ENCODE measurements at regions not wholly inside any gene's neighbourhood (a gene's known extent, or its start where the extent isn't known, plus 50 kb on each side); places are given as distances from the start of the nearest gene placed in this dataset.

- Histone ChIP-seq H3K9me3 (replicated peaks in 1 of 11) (no peaks in the 10 kb centered on the region), H3K27me3 (no peaks in the 10 kb centered on the region), H3K9ac (no peak overlapping the region), H3K4me1 (peaks cover 0 to 24% (median 16%) of the 10 kb centered on the region in 10 experiments; a peak in 15 of 20 replicates), H3K36me3 (no peaks in the 10 kb centered on the region), H4K20me1 (no peaks in the 10 kb centered on the region), H3K4me2 (no peak overlapping the region), H3K27ac (no peak overlapping the region), H3K4me3 (no peak overlapping the region)
- TF ChIP-seq Cebpa-rat (IDR thresholded peaks at IDR 0.05): no peak
Measured at GRCh38 chr3:59546522-59546921, 496.7 kb upstream of the CFAP20DC start.

GRCh38 chr3:59545374-59545773, 495.5 kb upstream of the CFAP20DC start:
- Histone ChIP-seq H3K36me3 (no peaks in the 10 kb centered on the region), H3K4me2 (no peak overlapping the region), H3K9me3 (replicated peaks in 1 of 11) (no peaks in the 10 kb centered on the region), H3K27me3 (no peaks in the 10 kb centered on the region), H3K9ac (no peak overlapping the region), H3K4me1 (peaks cover 0 to 24% (median 16%) of the 10 kb centered on the region in 10 experiments; a peak in 15 of 20 replicates), H3K27ac (no peak overlapping the region), H4K20me1 (no peaks in the 10 kb centered on the region), H3K4me3 (no peak overlapping the region)
- TF ChIP-seq Cebpa-rat (IDR thresholded peaks at IDR 0.05): no peak

GRCh38 chr3:59542276-59542675, 492.5 kb upstream of the CFAP20DC start:
- H3K36me3 ChIP-seq: no peaks in the 10 kb centered on the region
- H3K9me3 ChIP-seq (replicated peaks in 1 of 11): no peaks in the 10 kb centered on the region
- H3K4me1 ChIP-seq: peaks cover 0 to 17% (median 14%) of the 10 kb centered on the region in 10 experiments; a peak in 15 of 20 replicates
- no peak for TF ChIP-seq Cebpa-rat (IDR thresholded peaks at IDR 0.05)
- H4K20me1 ChIP-seq: no peaks in the 10 kb centered on the region
- H3K4me3 ChIP-seq: no peak overlapping the region
- no peak overlapping the region for H3K9ac ChIP-seq
- no peak overlapping the region for H3K27ac ChIP-seq
- no peaks in the 10 kb centered on the region for H3K27me3 ChIP-seq
- H3K4me2 ChIP-seq: peak overlapping the region in 9 of 11 experiments; percentile 6 to 61 (median 47); a peak in 16 of 22 replicates

GRCh38 chr3:59540696-59541095, 490.9 kb upstream of the CFAP20DC start:
- H3K9me3 ChIP-seq (replicated peaks in 1 of 11): no peaks in the 10 kb centered on the region
- H3K9ac ChIP-seq: no peak overlapping the region
- TF ChIP-seq Cebpa-rat (IDR thresholded peaks at IDR 0.05): no peak
- no peak overlapping the region for H3K4me3 ChIP-seq
- no peak overlapping the region for H3K4me2 ChIP-seq
- H3K36me3 ChIP-seq: no peaks in the 10 kb centered on the region
- H3K27me3 ChIP-seq: no peaks in the 10 kb centered on the region
- peaks cover 0 to 17% (median 14%) of the 10 kb centered on the region in 10 experiments; a peak in 15 of 20 replicates for H3K4me1 ChIP-seq
- H4K20me1 ChIP-seq: no peaks in the 10 kb centered on the region
- H3K27ac ChIP-seq: no peak overlapping the region

- no peak for TF ChIP-seq Cebpa-rat (IDR thresholded peaks at IDR 0.05)
- no peaks in the 10 kb centered on the region for H3K27me3 ChIP-seq
- H3K36me3 ChIP-seq: no peaks in the 10 kb centered on the region
- no peak overlapping the region for H3K27ac ChIP-seq
- no peak overlapping the region for H3K4me2 ChIP-seq
- H3K4me1 ChIP-seq: peaks cover 0 to 17% (median 14%) of the 10 kb centered on the region in 10 experiments; a peak in 15 of 20 replicates
- no peak overlapping the region for H3K4me3 ChIP-seq
- no peaks in the 10 kb centered on the region for H4K20me1 ChIP-seq
- H3K9me3 ChIP-seq (replicated peaks in 1 of 11): no peaks in the 10 kb centered on the region
- H3K9ac ChIP-seq: no peak overlapping the region
Measured at GRCh38 chr3:59540241-59540640, 490.4 kb upstream of the CFAP20DC start.

- Histone ChIP-seq H3K4me1 (peaks cover 0 to 17% (median 14%) of the 10 kb centered on the region in 10 experiments; a peak in 15 of 20 replicates), H3K9me3 (replicated peaks in 1 of 11) (no peaks in the 10 kb centered on the region), H3K27me3 (no peaks in the 10 kb centered on the region), H3K27ac (no peak overlapping the region), H3K4me3 (no peak overlapping the region), H4K20me1 (no peaks in the 10 kb centered on the region), H3K9ac (no peak overlapping the region), H3K4me2 (no peak overlapping the region), H3K36me3 (no peaks in the 10 kb centered on the region)
- TF ChIP-seq Cebpa-rat (IDR thresholded peaks at IDR 0.05): no peak
Measured at GRCh38 chr3:59538753-59539432, 489.1 kb upstream of the CFAP20DC start.

GRCh38 chr3:59535791-59536221, 486.0 kb upstream of the CFAP20DC start:
- TF ChIP-seq Cebpa-rat (IDR thresholded peaks at IDR 0.05): no peak
- no peak overlapping the region for H3K9ac ChIP-seq
- H3K27ac ChIP-seq: no peak overlapping the region
- no peaks in the 10 kb centered on the region for H3K36me3 ChIP-seq
- no peaks in the 10 kb centered on the region for H3K27me3 ChIP-seq
- no peaks in the 10 kb centered on the region for H4K20me1 ChIP-seq
- H3K4me1 ChIP-seq: no peaks in the 10 kb centered on the region
- no peaks in the 10 kb centered on the region for H3K9me3 ChIP-seq (replicated peaks in 1 of 11)
- no peak overlapping the region for H3K4me3 ChIP-seq
- H3K4me2 ChIP-seq: no peak overlapping the region

GRCh38 chr3:59531994-59532393, 482.2 kb upstream of the CFAP20DC start:
- Histone ChIP-seq H3K4me1 (no peaks in the 10 kb centered on the region), H3K9me3 (replicated peaks in 1 of 11) (no peaks in the 10 kb centered on the region), H3K27ac (no peak overlapping the region), H3K36me3 (no peaks in the 10 kb centered on the region), H3K4me3 (no peak overlapping the region), H3K9ac (no peak overlapping the region), H3K27me3 (no peaks in the 10 kb centered on the region), H3K4me2 (no peak overlapping the region), H4K20me1 (no peaks in the 10 kb centered on the region)
- TF ChIP-seq Cebpa-rat (IDR thresholded peaks at IDR 0.05): no peak

GRCh38 chr3:59531066-59531745, 481.4 kb upstream of the CFAP20DC start:
- Histone ChIP-seq H3K4me2 (no peak overlapping the region), H3K27me3 (no peaks in the 10 kb centered on the region), H3K4me1 (no peaks in the 10 kb centered on the region), H3K4me3 (no peak overlapping the region), H3K9me3 (replicated peaks in 1 of 11) (no peaks in the 10 kb centered on the region), H4K20me1 (no peaks in the 10 kb centered on the region), H3K36me3 (no peaks in the 10 kb centered on the region), H3K9ac (no peak overlapping the region), H3K27ac (no peak overlapping the region)
- TF ChIP-seq Cebpa-rat (IDR thresholded peaks at IDR 0.05): no peak

GRCh38 chr3:59528251-59528650, 478.4 kb upstream of the CFAP20DC start:
- H4K20me1 ChIP-seq: no peaks in the 10 kb centered on the region
- H3K9me3 ChIP-seq (replicated peaks in 1 of 11): no peaks in the 10 kb centered on the region
- no peak overlapping the region for H3K9ac ChIP-seq
- no peaks in the 10 kb centered on the region for H3K27me3 ChIP-seq
- no peak overlapping the region for H3K4me2 ChIP-seq
- no peaks in the 10 kb centered on the region for H3K36me3 ChIP-seq
- no peak for TF ChIP-seq Cebpa-rat (IDR thresholded peaks at IDR 0.05)
- no peak overlapping the region for H3K27ac ChIP-seq
- no peak overlapping the region for H3K4me3 ChIP-seq
- H3K4me1 ChIP-seq: no peaks in the 10 kb centered on the region
